ENCODE measurements at regions not wholly inside any gene's neighbourhood (a gene's known extent, or its start where the extent isn't known, plus 50 kb on each side); places are given as distances from the start of the nearest gene placed in this dataset.

- TF ChIP-seq GATA1 (IDR thresholded peaks at IDR 0.05; ENCODE audit: low read depth, low read length), result no peak
- TF ChIP-seq POLR2A (IDR thresholded peaks at IDR 0.05; ENCODE audit: low read length), result no peak
- DNase-seq, result no peak
Observed at GRCh38 chr21:15252431-15252830, 187.6 kb upstream of the NRIP1 start.

DNA sequence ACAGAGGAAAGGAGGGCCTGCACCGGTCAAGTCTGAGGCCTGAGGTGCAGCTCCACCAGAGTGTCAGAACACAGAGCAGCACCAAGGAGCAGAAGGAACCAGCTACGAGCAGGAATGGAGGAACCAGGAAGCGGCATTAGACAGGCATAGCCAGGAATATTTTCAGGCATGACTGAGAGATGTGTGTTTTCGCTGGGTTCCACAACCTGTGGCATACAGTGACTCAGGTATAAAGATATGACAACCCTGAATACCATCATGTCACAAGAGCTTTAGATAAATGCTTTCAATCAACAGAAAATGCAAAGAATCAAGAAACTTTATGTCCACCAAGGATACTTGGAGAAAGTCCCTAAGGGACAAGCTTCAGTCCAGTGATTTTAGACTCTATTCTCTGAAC is 189.3 kb upstream of the NRIP1 start:
- TF ChIP-seq GATA1 (IDR thresholded peaks at IDR 0.05; ENCODE audit: low read depth, low read length) (no peak), POLR2A (IDR thresholded peaks at IDR 0.05; ENCODE audit: low read length) (no peak)
- DNase-seq, result no peak

- no peak for DNase-seq
Observed at GRCh38 chr21:15255261-15255660, 190.5 kb upstream of the NRIP1 start.

GRCh38 chr21:15255763-15256162 is 191.0 kb upstream of the NRIP1 start:
- TF ChIP-seq POLR2A (IDR thresholded peaks at IDR 0.05; ENCODE audit: low read length), result no peak
- TF ChIP-seq GATA1 (IDR thresholded peaks at IDR 0.05; ENCODE audit: low read depth, low read length), result no peak

More at GRCh38 chr21:15255261-15255660, 190.5 kb upstream of the NRIP1 start:
- TF ChIP-seq GATA1 (IDR thresholded peaks at IDR 0.05; ENCODE audit: low read depth, low read length), result no peak
- no peak for TF ChIP-seq POLR2A (IDR thresholded peaks at IDR 0.05; ENCODE audit: low read length)

DNA sequence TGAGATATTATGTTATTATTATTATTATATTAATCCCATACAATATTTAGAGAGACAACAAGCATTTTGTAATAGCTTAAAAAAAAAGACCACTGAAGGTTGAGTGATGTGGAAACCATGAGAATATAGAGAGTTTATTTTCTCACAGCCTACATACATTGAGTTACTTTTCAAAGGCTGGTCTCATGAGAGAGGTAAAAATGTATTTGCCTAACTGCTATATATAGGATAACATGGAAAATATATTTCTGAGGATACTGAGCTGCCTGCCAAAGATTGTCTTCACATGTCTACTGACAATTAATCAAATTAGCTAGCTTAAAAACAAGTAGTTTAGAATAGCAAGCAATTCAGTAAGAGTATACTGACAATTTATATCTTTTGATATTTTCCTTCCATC is 192.2 kb upstream of the NRIP1 start:
- DNase-seq, result no peak
- no peak for TF ChIP-seq POLR2A (IDR thresholded peaks at IDR 0.05; ENCODE audit: low read length)
- no peak for TF ChIP-seq GATA1 (IDR thresholded peaks at IDR 0.05; ENCODE audit: low read depth, low read length)

More at GRCh38 chr21:15255763-15256162, 191.0 kb upstream of the NRIP1 start:
- DNase-seq, result no peak

- TF ChIP-seq POLR2A (IDR thresholded peaks at IDR 0.05; ENCODE audit: low read length) (no peak), GATA1 (IDR thresholded peaks at IDR 0.05; ENCODE audit: low read depth, low read length) (no peak)
- no peak for DNase-seq
Observed at GRCh38 chr21:15257646-15258045, 192.8 kb upstream of the NRIP1 start.

GRCh38 chr21:15259824-15260223 is 195.0 kb upstream of the NRIP1 start:
- TF ChIP-seq GATA1 (IDR thresholded peaks at IDR 0.05; ENCODE audit: low read depth, low read length) (no peak), POLR2A (IDR thresholded peaks at IDR 0.05; ENCODE audit: low read length) (no peak)
- no peak for DNase-seq

DNA sequence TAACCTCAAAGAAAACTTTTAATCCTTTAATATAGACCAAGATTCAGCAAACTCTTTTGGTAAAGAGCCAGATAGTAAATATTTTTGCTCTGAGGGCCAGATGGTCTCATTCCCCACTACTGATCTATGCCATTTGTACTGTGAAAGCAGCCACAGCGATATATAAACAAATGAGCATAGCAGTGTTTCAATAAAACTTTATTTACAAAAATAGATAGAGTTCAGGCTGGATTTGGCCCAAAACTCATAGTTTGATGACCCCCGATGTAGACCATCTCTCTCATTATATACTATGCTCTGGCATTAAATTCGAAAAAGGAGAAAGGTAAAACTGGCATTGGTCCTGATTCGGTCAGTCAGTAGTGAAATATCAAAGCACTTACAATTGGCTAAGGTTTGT is 195.8 kb upstream of the NRIP1 start:
- no peak for TF ChIP-seq POLR2A (IDR thresholded peaks at IDR 0.05; ENCODE audit: low read length)
- TF ChIP-seq GATA1 (IDR thresholded peaks at IDR 0.05; ENCODE audit: low read depth, low read length), result no peak
- no peak for DNase-seq

DNA sequence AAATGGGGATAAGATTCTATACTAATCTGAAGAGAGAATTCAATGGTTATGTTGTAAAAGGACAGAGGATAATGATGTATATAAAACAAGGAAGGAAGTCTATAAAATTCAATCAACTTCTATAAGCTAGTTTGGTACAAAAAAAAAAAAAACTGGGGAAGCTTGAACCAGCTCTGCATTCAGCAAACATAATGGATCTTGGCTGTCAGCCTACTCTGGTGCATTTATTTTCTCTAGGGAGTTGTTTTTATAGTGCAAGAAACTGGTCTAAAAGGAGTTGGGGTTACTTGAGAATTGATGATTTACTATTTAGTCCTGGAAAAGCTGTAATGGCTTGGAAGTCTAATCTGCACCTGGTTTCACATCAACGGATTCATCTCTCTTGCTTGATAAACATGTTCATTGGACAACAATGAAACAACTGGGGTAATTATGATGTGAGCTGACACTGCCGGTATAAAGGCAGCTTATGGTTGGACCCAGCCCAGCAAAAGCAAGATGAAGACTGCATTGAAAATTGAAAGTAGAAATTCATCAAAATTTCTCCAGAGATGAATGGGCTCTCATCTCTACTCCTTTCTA is 199.4 kb upstream of the NRIP1 start:
- DNase-seq, result no peak
- TF ChIP-seq GATA1 (IDR thresholded peaks at IDR 0.05; ENCODE audit: low read depth, low read length) (no peak), POLR2A (IDR thresholded peaks at IDR 0.05; ENCODE audit: low read length) (no peak)

DNA sequence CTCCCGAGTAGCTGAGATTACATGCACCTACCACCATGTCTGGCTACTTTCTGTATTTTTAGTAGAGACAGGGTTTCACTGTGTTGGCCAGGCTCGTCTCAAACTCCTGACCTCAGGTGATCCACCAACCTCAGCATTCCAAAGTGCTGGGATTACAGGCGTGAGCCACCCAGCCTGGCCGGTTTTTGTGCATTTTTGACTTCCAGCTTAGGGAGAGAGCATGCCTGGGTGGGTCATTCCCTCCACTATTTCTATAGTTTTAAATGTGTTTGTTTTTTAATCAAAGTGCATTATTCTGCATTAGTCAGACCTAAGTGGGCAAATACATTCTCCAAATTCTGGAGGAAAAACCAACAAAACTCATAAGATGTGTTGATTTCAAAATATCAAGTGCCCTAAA is 207.4 kb upstream of the NRIP1 start:
- DNase-seq, result no peak
- TF ChIP-seq POLR2A (IDR thresholded peaks at IDR 0.05; ENCODE audit: low read length) (no peak), GATA1 (IDR thresholded peaks at IDR 0.05; ENCODE audit: low read depth, low read length) (no peak)

DNA sequence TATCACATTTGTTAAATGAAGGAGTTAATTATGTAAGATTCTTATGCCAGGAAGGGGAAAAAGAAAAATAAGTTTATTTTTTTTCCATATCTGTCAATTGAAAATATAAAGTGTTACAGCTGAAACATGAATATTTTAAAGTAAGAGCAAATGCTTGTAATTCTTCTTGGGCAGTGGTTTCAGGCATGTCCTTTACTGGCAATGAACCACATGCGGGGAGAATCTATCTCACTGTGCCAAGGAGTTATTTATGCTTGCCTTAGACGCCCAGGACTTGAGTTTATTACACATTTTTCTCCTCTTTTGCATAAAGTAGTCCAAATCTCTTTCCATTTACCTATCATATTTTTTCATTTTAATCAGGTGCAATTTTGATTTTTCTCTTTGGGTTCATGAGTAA is 207.8 kb upstream of the NRIP1 start:
- TF ChIP-seq GATA1 (IDR thresholded peaks at IDR 0.05; ENCODE audit: low read depth, low read length), result no peak
- no peak for DNase-seq

- TF ChIP-seq POLR2A (IDR thresholded peaks at IDR 0.05; ENCODE audit: low read length) (no peak), GATA1 (IDR thresholded peaks at IDR 0.05; ENCODE audit: low read depth, low read length) (no peak)
- no peak for DNase-seq
Observed at GRCh38 chr21:15273244-15273643, 208.4 kb upstream of the NRIP1 start.

DNA sequence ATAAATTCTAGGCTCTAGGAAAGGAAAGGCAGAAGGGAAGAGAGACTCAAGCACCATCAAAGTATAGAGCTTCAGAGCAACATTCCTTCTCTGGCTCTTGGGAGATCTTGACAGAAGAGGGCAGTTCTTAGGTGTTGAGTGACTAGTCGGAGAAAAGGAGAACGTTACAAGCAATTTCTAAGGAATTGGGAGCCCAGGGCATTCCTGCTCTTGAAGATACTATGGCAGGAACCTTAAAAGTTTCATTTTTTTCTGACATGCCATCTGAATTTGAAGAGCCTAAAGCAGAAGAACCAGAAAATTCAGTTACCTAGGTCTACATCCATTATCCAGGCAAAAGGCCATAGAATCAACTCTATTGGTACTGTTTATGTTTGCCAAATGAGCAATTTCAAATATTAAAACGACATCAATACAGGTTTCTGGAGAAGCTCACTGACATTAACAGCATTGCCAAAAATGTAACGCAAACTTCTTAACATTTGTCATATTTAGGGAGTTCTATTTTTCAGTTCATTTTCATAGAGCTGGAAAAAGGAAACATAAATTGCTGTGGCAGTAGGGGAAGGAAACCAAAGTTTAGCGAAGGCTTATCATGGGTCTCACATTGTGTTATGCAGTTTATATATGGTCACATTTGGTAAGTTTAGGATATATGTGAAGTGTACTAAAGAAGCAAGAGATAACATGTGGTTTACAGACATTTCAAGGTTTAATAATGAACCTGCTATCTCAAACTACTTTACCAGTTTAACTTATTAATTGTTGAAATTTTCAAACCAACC is 210.1 kb upstream of the NRIP1 start:
- DNase-seq, result no peak
- no peak for TF ChIP-seq GATA1 (IDR thresholded peaks at IDR 0.05; ENCODE audit: low read depth, low read length)
- TF ChIP-seq POLR2A (IDR thresholded peaks at IDR 0.05; ENCODE audit: low read length), result no peak

DNA sequence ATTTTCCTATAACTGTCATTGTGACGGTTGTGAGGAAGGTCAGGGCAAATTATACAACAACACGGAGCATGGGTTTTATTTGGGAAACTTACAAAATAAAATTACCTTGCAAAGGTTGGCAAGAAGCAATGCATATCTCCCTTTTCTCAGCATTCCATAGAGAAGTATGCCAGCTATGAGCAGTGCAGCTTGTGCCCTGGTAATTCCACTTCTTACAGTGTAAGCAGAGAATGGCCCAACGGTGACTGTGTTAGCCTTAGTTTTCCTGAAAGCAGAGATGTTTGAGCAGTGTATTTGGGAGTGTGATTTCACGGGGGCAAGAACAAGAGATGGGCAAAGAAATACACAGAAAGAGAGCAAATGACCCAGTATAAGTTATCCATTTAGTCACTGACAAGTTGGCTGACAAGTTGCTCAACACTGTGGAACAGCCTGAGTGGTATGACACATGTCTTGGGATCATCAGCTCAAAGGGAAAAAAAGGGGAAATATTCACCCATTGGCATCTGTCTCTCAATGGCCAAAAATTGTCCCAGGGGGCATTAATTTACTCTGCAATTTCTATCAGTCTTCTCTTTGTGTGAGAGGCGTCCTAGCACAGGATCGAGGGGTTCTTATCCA is 210.9 kb upstream of the NRIP1 start:
- TF ChIP-seq GATA1 (IDR thresholded peaks at IDR 0.05; ENCODE audit: low read depth, low read length) (no peak), POLR2A (IDR thresholded peaks at IDR 0.05; ENCODE audit: low read length) (no peak)
- no peak for DNase-seq

DNA sequence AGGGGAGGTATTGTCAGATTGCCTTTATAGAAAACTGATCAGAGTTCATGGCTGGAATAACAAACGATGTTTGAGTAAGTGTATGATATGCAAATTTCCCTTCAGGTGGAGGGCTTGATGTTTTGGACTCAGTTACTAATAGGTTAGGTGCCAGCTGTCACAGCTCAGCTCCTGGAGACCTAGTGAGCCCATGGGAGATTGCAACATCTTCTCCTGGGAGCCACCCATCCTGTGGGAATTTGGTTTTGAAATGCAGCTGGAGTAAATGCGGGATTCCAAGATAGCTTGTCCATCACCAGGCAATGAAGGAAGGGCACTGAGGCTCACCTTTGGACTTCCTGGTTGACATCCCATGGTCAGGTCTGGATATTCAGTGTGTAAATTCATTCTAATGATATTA is 211.4 kb upstream of the NRIP1 start:
- TF ChIP-seq GATA1 (IDR thresholded peaks at IDR 0.05; ENCODE audit: low read depth, low read length) (no peak), POLR2A (IDR thresholded peaks at IDR 0.05; ENCODE audit: low read length) (no peak)
- no peak for DNase-seq

All from erythroblast (primary cell).